ENCODE measurements at regions not wholly inside any gene's neighbourhood (a gene's known extent, or its start where the extent isn't known, plus 50 kb on each side); places are given as distances from the start of the nearest gene placed in this dataset.

- no peaks in the 10 kb centered on the region for H3K9me3 ChIP-seq (ENCODE audit: low read length)
- H3K4me2 ChIP-seq (ENCODE audit: low read length), result no peak overlapping the region
- no peak overlapping the region for H3K9ac ChIP-seq (ENCODE audit: low read length)
- no peak overlapping the region for H2AFZ ChIP-seq (ENCODE audit: low read length)
- H3K27me3 ChIP-seq (ENCODE audit: insufficient read depth, low read length), result 0 out of 2 replicates have a peak, but pooled peaks cover 5% of the 10 kb centered on the region
- H3K4me1 ChIP-seq (ENCODE audit: insufficient read depth, low read length, severe bottlenecking), result no peaks in the 10 kb centered on the region
- no peak overlapping the region for H3K4me3 ChIP-seq (ENCODE audit: low read depth, low read length, poor library complexity, severe bottlenecking)
- H3K9me2 ChIP-seq (ENCODE audit: low read depth, low read length), result no peaks in the 10 kb centered on the region
- no peaks in the 10 kb centered on the region for H3K79me2 ChIP-seq (ENCODE audit: insufficient read depth, low read length)
- H3F3A ChIP-seq (ENCODE audit: insufficient read depth, low read length), result no peaks in the 10 kb centered on the region
- no peak overlapping the region for H3K27ac ChIP-seq (ENCODE audit: low read depth, low read length, poor library complexity, severe bottlenecking)
- H4K20me1 ChIP-seq (ENCODE audit: insufficient read depth, low read length), result no peaks in the 10 kb centered on the region
- TF ChIP-seq EZH2 (IDR thresholded peaks at IDR 0.05; ENCODE audit: borderline replicate concordance, low read length) (no peak), CTCF (IDR thresholded peaks at IDR 0.05; ENCODE audit: low read length) (no peak)
- no peaks in the 10 kb centered on the region for H3K36me3 ChIP-seq (ENCODE audit: insufficient read depth, low read length)
These were observed 73.5 kb upstream of the WNT4 start for GRCh38 chr1:22216210-22216883.

GRCh38 chr1:22216966-22217365 lies 74.1 kb upstream of the WNT4 start:
- Histone ChIP-seq H3K4me1 (ENCODE audit: insufficient read depth, low read length, severe bottlenecking) (no peaks in the 10 kb centered on the region), H3K4me3 (ENCODE audit: low read depth, low read length, poor library complexity, severe bottlenecking) (no peak overlapping the region), H3K9me3 (ENCODE audit: low read length) (no peaks in the 10 kb centered on the region), H3K79me2 (ENCODE audit: insufficient read depth, low read length) (no peaks in the 10 kb centered on the region), H3K36me3 (ENCODE audit: insufficient read depth, low read length) (no peaks in the 10 kb centered on the region), H3F3A (ENCODE audit: insufficient read depth, low read length) (no peaks in the 10 kb centered on the region), H3K4me2 (ENCODE audit: low read length) (no peak overlapping the region), H4K20me1 (ENCODE audit: insufficient read depth, low read length) (no peaks in the 10 kb centered on the region), H3K27ac (ENCODE audit: low read depth, low read length, poor library complexity, severe bottlenecking) (no peak overlapping the region), H3K9me2 (ENCODE audit: low read depth, low read length) (no peaks in the 10 kb centered on the region), H3K9ac (ENCODE audit: low read length) (no peak overlapping the region), H3K27me3 (ENCODE audit: insufficient read depth, low read length) (0 out of 2 replicates have a peak, but pooled peaks cover 5% of the 10 kb centered on the region), H2AFZ (ENCODE audit: low read length) (no peak overlapping the region)
- TF ChIP-seq CTCF (IDR thresholded peaks at IDR 0.05; ENCODE audit: low read length), result no peak
- TF ChIP-seq EZH2 (IDR thresholded peaks at IDR 0.05; ENCODE audit: borderline replicate concordance, low read length), result no peak

GRCh38 chr1:22217811-22218460 lies 75.0 kb upstream of the WNT4 start:
- Histone ChIP-seq H3F3A (ENCODE audit: insufficient read depth, low read length) (no peaks in the 10 kb centered on the region), H3K36me3 (ENCODE audit: insufficient read depth, low read length) (no peaks in the 10 kb centered on the region), H4K20me1 (ENCODE audit: insufficient read depth, low read length) (no peaks in the 10 kb centered on the region), H3K9ac (ENCODE audit: low read length) (no peak overlapping the region), H3K4me3 (ENCODE audit: low read depth, low read length, poor library complexity, severe bottlenecking) (no peak overlapping the region), H3K9me2 (ENCODE audit: low read depth, low read length) (no peaks in the 10 kb centered on the region), H3K27me3 (ENCODE audit: insufficient read depth, low read length) (no peaks in the 10 kb centered on the region), H3K27ac (ENCODE audit: low read depth, low read length, poor library complexity, severe bottlenecking) (no peak overlapping the region), H3K4me2 (ENCODE audit: low read length) (no peak overlapping the region), H3K9me3 (ENCODE audit: low read length) (no peaks in the 10 kb centered on the region), H2AFZ (ENCODE audit: low read length) (no peak overlapping the region), H3K4me1 (ENCODE audit: insufficient read depth, low read length, severe bottlenecking) (no peaks in the 10 kb centered on the region), H3K79me2 (ENCODE audit: insufficient read depth, low read length) (no peaks in the 10 kb centered on the region)
- TF ChIP-seq EZH2 (IDR thresholded peaks at IDR 0.05; ENCODE audit: borderline replicate concordance, low read length) (no peak), CTCF (IDR thresholded peaks at IDR 0.05; ENCODE audit: low read length) (no peak)

Measured in OCI-LY1 (cell line).